Activated CD4-positive, alpha-beta T cell treated with anti-CD3 and anti-CD28 coated beads, Interleukin-2, amount 50 U/mL, for 16 hours (primary cell): ENCODE measurements at regions not wholly inside any gene's neighbourhood (a gene's known extent, or its start where the extent isn't known, plus 50 kb on each side); places are given as distances from the start of the nearest gene placed in this dataset.

Source experiments
- DNase-seq: peaks from one replicate; pipeline ENCODE4 v3.0.0-alpha.2; 2020

DNA sequence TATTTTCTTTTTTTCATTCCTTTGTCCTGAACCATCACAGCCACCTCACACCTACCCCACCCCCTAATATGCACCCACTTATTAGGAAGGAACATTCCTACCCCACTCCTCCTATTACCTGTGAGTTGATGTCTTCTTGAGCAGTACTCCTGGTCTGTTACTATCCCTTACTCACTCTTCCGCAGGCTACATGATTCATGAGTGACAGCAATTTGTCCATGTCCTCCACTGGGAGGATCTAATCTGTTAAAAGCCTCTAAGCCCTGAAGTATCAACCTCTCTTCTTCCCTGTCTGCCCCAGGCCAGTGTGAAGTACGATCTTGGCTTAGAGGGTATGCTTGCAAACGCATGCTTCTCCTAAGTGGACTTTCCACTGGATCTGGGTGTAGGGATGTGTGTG is 75.6 kb upstream of the RFX8 start:
- no peak for DNase-seq

DNA sequence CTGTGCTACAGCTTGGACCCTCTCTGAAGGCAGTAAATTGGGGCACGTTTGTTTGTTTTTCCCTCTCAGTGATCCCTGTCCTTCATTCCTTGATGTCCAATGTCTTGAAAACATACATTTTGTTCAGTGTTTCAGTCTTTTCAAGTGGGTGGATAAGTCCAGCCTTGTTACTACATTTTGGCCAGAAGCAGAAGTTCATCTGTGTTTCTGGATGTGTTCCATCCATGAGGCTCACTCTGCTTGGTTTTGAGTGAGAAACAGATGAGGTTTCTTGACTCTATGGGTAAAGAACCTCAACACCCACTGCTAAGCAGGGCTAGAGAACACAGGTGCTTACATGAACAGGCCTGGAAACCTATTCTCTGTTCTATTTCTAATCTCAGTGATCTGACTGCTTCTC is 74.5 kb upstream of the RFX8 start:
- DNase-seq: no peak

DNA sequence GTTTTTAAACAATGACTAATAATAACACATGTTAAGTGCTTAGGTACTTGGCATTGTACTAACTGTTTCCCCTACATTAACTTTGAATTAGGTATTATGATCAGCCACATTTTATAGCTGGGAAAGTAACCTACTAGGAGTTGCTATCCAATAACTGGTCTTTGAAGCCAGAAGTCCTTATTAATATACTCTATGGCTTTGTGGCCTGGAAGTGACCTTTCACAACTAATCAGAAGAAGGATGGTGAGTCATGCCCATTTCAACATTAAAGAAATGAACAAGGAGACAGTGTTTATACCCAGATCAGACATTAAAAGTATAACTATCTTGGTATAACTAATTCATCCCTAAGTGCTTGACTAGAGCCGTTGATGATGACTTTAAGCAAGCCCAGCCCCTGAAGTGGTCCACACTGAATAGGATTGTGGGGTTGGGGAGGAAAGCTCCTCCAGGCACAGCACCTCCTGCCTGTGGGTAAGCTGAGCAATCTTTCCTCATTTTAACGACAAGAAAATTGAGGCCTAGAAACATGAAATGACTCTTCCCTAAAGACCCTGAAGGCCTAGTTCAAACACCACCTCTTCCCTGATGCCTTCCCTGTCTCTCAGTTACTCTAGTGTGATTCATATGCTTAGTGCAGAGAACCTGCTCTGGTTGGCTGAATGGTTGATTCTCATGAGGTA is 71.6 kb upstream of the RFX8 start:
- no peak for DNase-seq

DNA sequence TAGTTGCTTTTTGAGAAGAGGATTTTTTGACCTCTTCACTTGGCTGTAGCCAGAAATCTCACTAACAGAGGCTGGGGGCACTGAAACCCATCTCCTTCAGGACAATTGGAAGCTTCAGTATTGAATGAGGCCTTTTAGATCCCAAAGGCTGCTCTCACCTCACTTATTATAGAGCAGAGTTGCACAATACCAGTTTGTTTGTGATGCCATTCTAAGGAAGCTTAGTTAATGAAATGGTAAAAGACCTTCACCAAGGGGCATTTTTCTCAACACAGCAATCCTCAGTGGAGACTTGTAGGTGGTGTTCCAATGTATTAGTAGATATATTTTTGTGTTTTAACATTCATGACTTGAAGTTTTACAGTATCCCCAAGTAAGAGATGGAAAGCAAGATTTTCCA is 71.0 kb upstream of the RFX8 start:
- no peak for DNase-seq

DNA sequence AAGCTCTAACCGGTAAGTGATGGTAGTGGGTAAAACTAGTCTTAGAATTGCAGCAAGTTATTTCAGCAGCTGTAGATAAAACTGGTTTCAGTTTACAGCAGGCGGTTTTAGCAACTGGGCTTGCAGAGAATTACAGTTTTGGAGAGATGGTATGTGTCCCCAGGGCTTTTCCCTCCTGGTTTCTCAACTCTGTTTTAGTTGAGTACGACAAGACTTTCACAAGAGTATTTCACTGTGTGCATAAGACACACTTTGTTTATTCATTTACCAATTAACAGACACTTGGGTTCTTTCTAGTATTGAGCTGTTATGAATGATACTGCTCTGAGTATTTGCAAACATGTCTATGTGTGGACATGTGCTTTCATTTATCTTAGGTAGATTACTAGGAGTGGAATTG is 65.6 kb upstream of the RFX8 start:
- DNase-seq: no peak

GRCh38 chr2:101538076-101538475 is 63.2 kb upstream of the RFX8 start:
- DNase-seq: no peak

GRCh38 chr2:101534149-101534611 is 59.3 kb upstream of the RFX8 start:
- no peak for DNase-seq

DNA sequence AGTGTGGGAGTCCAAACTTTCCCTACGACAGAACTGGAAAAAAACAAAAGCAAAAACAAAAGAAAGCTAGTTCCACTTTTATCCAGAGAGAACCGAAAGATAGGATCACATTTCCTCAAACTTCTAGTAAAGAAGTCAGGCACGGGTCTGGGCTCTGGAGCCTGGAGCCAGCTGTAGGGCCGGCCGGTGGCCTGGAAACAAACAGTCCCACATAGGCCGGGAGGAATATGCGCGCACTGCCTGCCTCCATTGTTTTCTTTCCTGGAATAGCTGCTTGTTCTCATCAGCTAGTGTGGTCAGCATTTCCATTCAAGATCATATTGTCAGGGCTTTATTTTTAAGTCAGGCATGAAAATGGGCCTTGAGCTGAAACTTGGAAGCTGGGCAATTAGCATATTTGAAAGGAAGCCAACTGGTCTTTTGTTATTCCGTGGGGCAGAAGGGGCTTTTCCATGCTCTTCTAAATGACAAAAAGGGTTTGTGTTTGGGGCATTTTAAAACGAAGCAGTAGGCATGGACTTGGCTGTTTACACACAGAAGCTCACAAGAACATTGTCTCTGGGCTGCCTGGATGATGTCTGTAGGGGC is 58.7 kb upstream of the RFX8 start:
- no peak for DNase-seq

DNA sequence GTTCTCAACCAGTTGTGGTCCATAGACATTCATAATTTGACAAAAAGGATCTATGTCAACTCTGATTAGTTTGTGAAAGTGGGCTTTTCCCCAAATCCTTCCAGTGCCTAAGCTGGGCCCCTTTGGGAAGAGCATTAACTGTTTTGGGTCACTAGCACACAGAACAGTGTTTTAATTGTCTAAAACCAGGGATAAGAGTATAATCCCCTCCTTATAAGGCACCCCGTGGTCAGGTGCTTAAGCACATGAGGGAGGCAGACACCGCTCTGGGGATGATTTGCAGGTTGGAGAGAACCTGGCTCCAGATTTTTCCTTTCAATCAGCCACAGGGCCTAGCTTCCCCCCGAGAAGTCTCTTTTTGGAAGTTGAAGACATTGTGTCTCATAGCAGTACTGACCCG is 53.6 kb upstream of the RFX8 start:
- no peak for DNase-seq

DNA sequence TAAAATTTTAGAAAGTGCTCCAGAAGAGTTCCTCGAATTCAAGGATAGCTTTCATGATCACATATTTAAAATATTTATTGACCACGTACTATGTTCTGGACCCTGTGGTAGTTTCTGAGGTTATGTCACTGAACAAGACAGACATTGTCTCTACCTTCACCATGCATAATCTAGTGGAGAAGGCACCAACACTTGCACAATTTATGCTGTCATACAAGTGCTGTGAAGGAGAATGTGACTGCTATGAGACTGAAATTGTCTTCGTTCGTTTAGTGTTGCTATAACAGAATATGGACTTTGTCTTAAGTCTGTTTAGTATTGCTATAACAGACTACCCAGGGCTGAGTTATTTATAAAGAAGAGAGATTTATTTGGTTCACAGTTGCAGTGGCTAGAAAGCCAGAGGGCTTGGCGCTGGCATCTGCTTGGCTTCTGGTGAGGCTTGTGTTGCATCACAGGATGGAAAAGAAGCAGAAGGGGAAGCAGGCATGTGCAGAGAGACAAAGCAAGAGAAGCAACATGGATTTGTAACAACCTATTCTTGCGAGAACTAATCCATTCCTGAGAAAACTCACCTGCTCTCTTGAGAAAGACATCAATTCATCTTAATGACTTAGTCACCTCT is 50.0 kb upstream of the RFX8 start:
- no peak for DNase-seq
